ENCODE measurements at regions not wholly inside any gene's neighbourhood (a gene's known extent, or its start where the extent isn't known, plus 50 kb on each side); places are given as distances from the start of the nearest gene placed in this dataset.
"Not testable (repeated sequence)": the region's sequence is repeated elsewhere in the genome, so short reads cannot be mapped to it uniquely, and the experiment has no call there.

- DNase-seq = no peak
These were observed 246.3 kb downstream of the SUCLG1 start for GRCh38 chr2:84212611-84213314.

GRCh38 chr2:84209941-84210340 is 249.1 kb downstream of the SUCLG1 start:
- DNase-seq = no peak

DNA sequence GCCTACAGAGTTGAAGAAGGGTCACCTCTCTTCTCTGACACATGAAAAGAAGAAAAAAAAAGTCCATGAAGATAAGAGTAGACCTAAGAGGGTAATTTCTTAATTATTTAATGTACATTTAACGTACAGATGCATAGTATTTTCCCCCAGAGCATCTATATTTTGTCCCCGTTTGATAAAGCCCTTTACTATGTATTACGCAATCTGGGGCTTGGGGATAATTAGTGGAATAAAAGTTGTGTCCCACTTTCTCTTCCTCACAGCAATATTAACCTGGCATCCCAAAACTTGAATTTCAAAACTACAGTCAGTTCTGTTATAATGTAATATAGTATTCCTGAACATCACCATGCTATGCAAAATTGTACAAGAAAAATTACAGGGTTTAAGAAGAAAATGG is 254.1 kb downstream of the SUCLG1 start:
- DNase-seq = no peak

DNA sequence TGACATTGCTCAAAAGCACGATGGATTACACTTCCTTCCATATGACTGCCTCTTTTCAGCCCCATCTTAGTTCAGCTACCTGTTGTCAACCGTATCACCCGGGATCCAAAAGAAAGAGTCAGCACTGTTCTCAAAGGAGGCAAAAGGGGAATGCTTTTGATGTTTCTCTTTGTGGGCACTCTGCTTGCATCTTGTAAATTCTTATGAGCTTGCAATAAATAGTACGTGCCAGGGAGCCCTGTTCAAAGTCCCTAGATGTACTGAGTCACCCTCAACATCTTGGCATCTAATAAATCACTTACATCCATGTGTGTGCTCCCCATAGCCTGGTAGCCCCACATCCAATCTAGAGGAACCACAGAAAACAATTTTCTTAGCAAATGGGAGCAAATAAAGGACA is 256.9 kb downstream of the SUCLG1 start:
- no peak for DNase-seq

- DNase-seq = no peak
These were observed 257.9 kb downstream of the SUCLG1 start for GRCh38 chr2:84201158-84201557.

DNA sequence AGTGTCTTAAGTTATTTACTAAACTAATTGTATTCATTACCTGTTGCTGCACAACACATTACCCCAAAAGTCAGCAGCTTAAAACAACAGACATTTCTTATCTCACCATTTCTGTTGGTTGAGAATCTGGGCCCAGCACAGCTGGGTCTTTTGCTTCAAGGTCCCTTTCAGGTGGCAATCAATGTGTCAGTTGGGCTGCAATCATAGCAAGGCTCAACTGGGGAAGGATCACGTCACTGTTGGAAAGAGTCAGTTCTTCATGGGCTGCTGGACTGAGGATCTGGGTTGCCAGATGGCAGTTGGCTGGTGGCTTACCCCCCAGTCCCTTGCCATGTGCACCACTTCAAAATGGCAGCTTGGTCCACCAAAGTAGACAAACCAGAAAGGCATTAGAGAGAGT is 261.2 kb downstream of the SUCLG1 start:
- no peak for DNase-seq

DNA sequence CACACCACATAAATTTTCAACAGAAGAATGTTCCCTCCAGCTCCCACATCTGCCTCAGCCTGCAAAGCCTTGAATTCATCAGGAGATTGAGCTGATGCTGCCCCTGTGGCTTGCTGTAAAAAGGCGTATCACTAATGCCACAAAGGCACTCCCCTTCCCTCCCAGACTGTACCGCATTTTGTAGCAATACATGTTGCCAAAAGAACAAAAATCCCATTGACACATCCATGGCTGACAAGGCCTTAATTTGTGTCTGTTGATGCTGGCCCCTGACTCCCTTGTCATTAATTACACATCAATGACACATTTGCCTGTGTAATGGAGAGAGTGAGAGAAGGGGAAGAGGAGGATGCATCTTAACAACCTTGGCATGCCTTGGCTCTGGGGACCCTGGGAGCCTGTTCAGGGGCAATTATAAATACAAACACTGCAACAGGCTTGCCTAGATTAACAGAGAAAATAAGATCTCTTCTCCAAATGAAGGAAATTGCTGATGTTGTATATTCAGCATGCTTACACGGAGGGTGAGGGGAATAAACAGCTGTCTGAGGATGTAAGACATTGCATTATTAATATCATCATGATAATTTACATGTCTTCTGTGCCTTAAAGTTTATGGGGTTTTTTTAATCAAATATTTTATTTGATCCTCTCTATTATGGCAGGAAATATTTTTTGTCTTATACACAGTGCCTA is 264.0 kb downstream of the SUCLG1 start:
- no peak for DNase-seq

GRCh38 chr2:84194181-84194580 is 264.9 kb downstream of the SUCLG1 start:
- no peak for DNase-seq

DNA sequence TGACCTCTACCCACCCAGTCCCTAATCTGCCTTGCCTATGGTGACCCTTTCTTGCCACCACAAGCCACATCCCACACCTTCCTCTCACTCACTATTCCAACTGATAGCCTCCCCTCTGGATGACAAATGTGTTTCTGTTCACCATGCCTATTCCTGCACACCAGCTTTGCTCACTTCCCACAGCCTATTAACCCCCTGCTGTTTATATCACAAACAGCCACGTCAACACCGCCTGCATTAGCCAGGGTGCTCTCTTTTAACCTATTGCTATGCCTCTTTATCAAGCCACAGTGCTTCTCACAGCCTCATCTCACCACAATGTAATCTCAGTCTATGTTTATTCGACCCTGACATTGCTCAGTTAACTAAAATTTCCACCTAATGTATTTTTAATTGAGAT is 271.8 kb downstream of the SUCLG1 start:
- no peak for DNase-seq

DNA sequence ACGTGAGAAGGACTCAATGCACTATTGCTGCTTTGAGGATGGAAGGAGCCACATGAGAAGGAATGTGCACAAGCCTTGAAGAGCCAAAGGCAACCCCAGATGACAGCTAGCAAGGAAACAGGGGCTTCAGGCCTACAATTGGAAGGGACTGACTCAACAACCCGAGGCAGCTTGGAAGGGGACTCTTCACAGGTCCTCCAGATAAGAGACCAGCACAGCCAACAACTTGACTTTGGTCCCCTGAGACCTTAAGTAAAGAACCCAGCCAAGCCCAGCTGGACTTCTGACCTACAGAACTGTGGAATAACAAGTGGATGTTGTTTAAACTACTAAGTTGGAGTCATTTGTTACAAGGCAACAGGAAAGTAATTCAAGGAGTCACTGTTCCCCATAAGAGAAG is 277.2 kb downstream of the SUCLG1 start:
- no peak for DNase-seq

DNA sequence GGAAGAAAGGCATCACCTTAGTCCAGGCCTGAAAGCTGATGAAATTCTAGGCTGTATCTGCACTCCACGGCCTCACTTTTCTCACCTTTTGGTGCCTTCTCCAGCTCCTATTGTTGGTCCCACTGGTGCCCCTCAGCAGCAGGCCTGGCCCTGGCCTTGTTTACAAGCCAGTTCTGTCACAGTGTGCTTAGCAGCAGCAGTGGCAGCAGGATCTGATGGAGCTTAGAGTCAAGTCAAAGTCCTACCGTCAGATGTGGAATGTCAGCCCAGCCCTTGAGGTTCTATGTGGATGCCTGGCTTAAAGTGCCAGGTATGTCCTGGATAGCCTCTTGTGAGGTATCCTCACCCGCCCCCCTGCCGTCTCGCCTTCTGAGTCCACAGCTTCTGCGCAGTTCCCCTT is 281.3 kb downstream of the SUCLG1 start:
- DNase-seq = no peak

GRCh38 chr2:84175970-84176369 is 283.1 kb downstream of the SUCLG1 start:
- no peak for DNase-seq

- DNase-seq = no peak
These were observed 283.7 kb downstream of the SUCLG1 start for GRCh38 chr2:84175340-84175739.

DNA sequence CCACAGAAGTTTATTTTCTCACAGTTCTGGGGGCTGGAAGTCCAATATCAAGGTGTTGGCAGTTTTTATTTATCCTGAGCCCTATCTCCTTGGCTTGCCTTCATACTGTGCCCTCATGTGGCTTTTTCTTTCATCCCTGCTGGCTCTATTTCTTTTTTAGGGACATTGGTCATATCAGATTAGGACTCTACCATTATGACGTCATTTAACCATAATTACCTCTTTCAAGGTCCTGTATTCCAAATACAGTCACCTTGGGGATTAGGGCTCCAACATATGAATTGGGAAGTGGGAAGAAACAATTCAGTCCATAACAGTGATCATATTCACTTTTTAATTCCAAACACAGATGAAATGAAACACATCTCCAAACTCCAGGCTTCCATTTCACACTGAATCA is 286.0 kb downstream of the SUCLG1 start:
- no peak for DNase-seq

- no peak for DNase-seq
These were observed 288.1 kb downstream of the SUCLG1 start for GRCh38 chr2:84170979-84171378.

GRCh38 chr2:84169871-84170270 is 289.2 kb downstream of the SUCLG1 start:
- no peak for DNase-seq

DNA sequence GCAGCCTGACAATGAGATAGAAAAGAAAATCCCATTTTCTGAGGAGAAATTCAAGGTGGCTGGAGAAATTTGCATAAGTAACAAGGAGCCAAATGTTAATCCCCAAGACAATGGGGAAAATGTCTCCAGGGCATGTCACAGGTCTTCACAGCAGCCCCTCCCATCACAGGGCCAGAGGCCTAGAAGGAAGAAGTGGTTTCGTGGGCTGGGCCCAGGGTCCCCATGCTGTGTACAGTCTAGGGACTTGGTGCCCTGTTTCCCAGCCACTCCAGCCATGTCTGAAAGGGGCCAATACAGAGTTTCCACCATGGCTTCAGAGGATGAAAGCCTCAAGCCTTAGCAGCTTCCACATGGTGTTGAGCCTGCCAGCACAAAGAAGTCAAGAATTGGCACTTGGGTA is 290.5 kb downstream of the SUCLG1 start:
- not testable (repeated sequence) for DNase-seq

DNA sequence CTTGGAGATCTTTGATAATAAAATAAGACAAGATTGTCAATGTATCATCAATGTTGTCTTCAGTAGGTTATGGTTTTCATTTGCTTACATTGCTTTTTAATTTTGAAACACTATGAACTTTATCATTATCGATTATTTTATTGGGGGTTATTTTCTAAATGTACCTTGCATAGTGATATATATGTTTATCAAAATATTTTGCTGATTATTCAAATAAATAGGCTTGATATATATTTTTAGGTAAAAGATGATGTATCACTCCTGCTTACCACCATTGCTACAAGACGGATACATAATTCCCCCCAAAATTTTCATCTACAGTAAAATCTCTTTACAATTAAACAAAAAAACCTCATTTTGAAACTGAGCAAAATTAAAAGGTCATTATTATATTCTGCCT is 293.8 kb downstream of the SUCLG1 start:
- DNase-seq = no peak

DNA sequence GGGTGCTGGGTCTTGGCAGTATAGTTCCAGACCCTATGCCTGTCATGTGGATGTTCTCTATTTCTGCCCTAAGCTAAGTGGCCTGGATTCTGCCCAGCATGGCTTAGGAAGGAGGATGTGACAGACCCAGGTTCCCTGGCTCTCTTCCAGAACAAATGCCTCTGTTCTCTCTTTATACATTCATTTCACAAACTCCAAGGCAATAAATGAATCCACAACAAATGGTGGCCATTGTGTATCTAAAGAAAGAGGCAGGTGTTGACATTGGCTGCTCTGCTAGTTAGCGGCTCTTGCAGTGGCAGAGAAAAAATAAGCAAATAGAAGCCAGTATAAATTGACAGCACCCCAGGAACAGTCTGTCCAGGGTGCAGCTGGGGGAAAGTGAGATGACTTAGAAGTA is 298.6 kb downstream of the SUCLG1 start:
- DNase-seq = no peak

DNA sequence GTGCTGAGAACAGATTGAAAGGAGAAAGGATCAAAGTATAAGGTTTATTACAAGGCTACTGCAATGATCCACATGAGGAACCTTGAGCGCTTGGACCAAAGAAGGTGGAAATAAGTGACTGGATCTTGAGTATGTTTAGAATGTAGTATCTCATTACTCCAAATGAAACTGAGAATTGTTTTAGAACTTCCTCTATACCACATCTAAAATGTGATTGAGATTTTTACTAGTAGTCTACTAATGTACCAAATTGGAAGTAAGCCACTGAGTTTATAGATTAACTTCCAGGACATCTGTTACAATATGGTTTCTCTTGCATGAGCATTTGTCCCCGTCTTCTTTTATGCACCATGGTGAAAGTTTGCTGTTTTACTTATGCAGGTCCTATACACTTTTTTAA is 300.5 kb downstream of the SUCLG1 start:
- no peak for DNase-seq

DNA sequence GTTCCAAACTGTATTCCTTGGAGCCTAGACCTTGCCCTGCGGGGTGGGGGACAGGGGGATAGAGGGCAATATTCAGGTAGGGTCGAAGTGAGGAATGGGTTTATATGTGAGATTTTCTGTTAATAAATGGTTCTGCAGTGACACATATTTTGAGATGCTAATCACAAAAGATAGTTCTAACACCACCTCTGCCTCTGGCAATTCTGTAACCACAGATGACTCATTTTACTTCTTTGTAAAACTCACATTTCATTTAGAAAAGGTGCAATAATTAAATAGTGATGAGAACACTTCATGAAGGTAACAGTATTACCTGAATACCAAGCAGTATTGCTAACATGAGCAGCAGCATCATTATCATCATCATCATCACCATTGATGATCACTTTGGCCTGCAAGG is 306.6 kb downstream of the SUCLG1 start:
- no peak for DNase-seq

DNA sequence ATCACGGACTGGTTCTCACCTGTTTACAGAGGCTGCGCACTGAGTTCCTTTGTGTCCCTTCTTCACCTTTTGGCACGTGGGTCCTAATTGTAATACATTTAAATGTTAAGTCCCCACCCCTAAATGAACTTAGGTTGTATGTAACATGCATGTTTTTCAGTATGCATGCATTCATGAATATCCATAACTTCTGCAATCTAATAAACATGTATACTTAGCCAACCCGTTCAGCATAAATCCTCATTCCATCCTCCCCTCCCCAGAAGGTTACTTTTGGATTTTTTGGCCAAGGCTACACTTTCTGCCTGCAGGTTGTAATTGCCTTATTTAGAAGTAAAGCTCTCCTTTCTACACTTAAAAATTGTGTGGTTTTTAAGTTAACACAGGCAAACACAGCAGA is 314.7 kb downstream of the SUCLG1 start:
- no peak for DNase-seq

GRCh38 chr2:84137034-84137433 is 322.0 kb downstream of the SUCLG1 start:
- no peak for DNase-seq

DNA sequence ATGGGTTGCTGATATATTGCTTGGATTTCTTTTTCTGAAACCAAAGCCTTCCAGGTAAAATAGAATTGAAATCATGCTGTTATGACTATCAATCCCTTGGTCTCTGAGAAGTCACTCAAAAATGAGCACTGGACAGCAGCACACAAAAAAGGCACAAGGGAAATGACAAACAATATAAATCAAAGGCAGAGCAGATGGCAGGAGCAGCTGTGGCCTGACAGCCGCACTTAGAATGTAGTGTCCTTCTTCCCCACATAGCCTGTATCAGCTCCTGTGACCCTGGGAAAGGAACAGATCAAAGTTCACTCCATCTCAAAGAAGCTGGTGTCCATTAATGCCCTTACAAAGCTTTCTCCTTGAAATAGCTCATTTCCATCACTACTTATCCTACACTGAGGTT is 326.7 kb downstream of the SUCLG1 start:
- DNase-seq = no peak

- no peak for DNase-seq
These were observed 327.7 kb downstream of the SUCLG1 start for GRCh38 chr2:84131278-84131830.

Data from DMS79 treated with DMSO at 0.1 percent for 48 hours (cell line).